H1 (cell line): ENCODE measurements at regions not wholly inside any gene's neighbourhood (a gene's known extent, or its start where the extent isn't known, plus 50 kb on each side); places are given as distances from the start of the nearest gene placed in this dataset.

Source experiments
- CTCF ChIA-PET: fragments of 300-600 bp; sonication (Branson Sonifier 250); formaldehyde crosslinking; loops from one replicate; lab custom pipeline; 2021; ENCODE audit not compliant: partially characterized antibody; lab: Charles Lee
- POLR2A ChIA-PET: fragments of 300-600 bp; sonication (Branson Sonifier 250); formaldehyde crosslinking; loops from one replicate; lab custom pipeline; 2021; ENCODE audit warnings: inconsistent platforms; ENCODE audit not compliant: partially characterized antibody; lab: Charles Lee
- DNase-seq, 2 experiments: peaks; one replicate each; pipeline versions ENCODE4 v3.0.0 to v3.0.0-alpha.2; 2010 to 2022; ENCODE audit warnings: low spot score in 2 of 2, low read depth in 1 of 2, mixed read lengths in 1 of 2
- FAIRE-seq: peaks from 2 replicates; lab custom pipeline; 2011; peaks lifted over from hg19 to GRCh38; lab: Jason Lieb, UNC
- H2AFZ ChIP-seq: 2 replicates; pipeline ENCODE4 v1.8.1; 2012; ENCODE audit warnings: low read length, inconsistent platforms
- H2AK5ac ChIP-seq: 2 replicates; pipeline ENCODE4 v1.6.1; 2013; ENCODE audit warnings: low read depth, low read length
- H2BK120ac ChIP-seq: replicated peaks from 2 replicates; pipeline ENCODE3; 2013; ENCODE audit warnings: low read depth, low read length, inconsistent platforms
- H2BK12ac ChIP-seq: 2 replicates; pipeline ENCODE4 v1.6.1; 2013; ENCODE audit warnings: low read depth, low read length
- H2BK15ac ChIP-seq: 2 replicates; pipeline ENCODE4 v1.6.1; 2013; ENCODE audit warnings: low read length
- H2BK20ac ChIP-seq: 2 replicates; pipeline ENCODE4 v1.6.1; 2013; ENCODE audit warnings: low read length
- H2BK5ac ChIP-seq: 2 replicates; pipeline ENCODE4 v1.6.1; 2013; ENCODE audit warnings: low read depth, low read length
- H3K14ac ChIP-seq: 2 replicates; pipeline ENCODE4 v1.6.1; 2013; ENCODE audit warnings: inconsistent platforms; ENCODE audit not compliant: insufficient read length
- H3K18ac ChIP-seq: 2 replicates; pipeline ENCODE4 v1.6.1; 2013; ENCODE audit warnings: low read length; ENCODE audit errors: extremely low read depth
- H3K23ac ChIP-seq: 2 replicates; pipeline ENCODE4 v1.6.1; 2013; ENCODE audit warnings: inconsistent platforms; ENCODE audit not compliant: insufficient read length
- H3K23me2 ChIP-seq: 2 replicates; pipeline ENCODE4 v1.6.1; 2013; ENCODE audit warnings: low read depth, low read length
- H3K27ac ChIP-seq: 2 replicates; pipeline ENCODE4 v1.6.1; 2011; ENCODE audit warnings: low read depth, low read length, inconsistent platforms
- H3K27me3 ChIP-seq, 4 experiments: replicated peaks in 1 of 4; 1 replicate in 1 of 4; 2 replicates in 3 of 4; pipeline versions ENCODE4 v1.6.1 to v1.8.1; 2011 to 2013; ENCODE audit warnings: low read length in 3 of 4, mild to moderate bottlenecking in 3 of 4, inconsistent platforms in 2 of 4, mixed read lengths in 2 of 4, moderate library complexity in 1 of 4; ENCODE audit not compliant: control insufficient read depth in 3 of 4, insufficient read depth in 3 of 4; ENCODE audit errors: extremely low read depth in 1 of 4
- H3K36me3 ChIP-seq, 4 experiments: 2 replicates each; pipeline versions ENCODE4 v1.6.1 to v1.8.1; 2011 to 2013; ENCODE audit warnings: mild to moderate bottlenecking in 4 of 4, low read length in 3 of 4, moderate library complexity in 2 of 4, control low read depth in 1 of 4, inconsistent platforms in 1 of 4; ENCODE audit not compliant: insufficient read depth in 4 of 4, control insufficient read depth in 2 of 4
- H3K4ac ChIP-seq: replicated peaks from 2 replicates; pipeline ENCODE3; 2013; ENCODE audit warnings: low read length, low read depth, mixed read lengths, inconsistent platforms; ENCODE audit not compliant: insufficient read length
- H3K4me1 ChIP-seq, 4 experiments: replicated peaks in 1 of 4; 1 replicate in 1 of 4; 2 replicates in 3 of 4; pipeline versions ENCODE4 v1.6.1 to v1.8.1; 2011 to 2013; ENCODE audit warnings: low read length in 3 of 4, inconsistent platforms in 2 of 4, mixed read lengths in 1 of 4; ENCODE audit not compliant: insufficient read depth in 4 of 4, control insufficient read depth in 3 of 4
- H3K4me2 ChIP-seq, 2 experiments: 2 replicates each; pipeline versions ENCODE4 v1.6.1 to v1.8.1; 2011 to 2013; ENCODE audit warnings: low read depth in 2 of 2, low read length in 2 of 2, control low read depth in 1 of 2, inconsistent platforms in 1 of 2, mild to moderate bottlenecking in 1 of 2; ENCODE audit not compliant: insufficient read depth in 1 of 2
- H3K4me3 ChIP-seq, 4 experiments: fragments of 200-600, 300-600 bp in 1 of 4; sonication (generic), shearing (Covaris generic), sonication (Bioruptor Twin) in 1 of 4; 2 replicates each; pipeline versions ENCODE4 v1.5.1 to v1.8.1; 2011 to 2016; ENCODE audit warnings: low read length in 4 of 4, low read depth in 3 of 4, control low read depth in 2 of 4, inconsistent platforms in 2 of 4, mild to moderate bottlenecking in 2 of 4, mixed read lengths in 1 of 4, moderate library complexity in 1 of 4; ENCODE audit not compliant: insufficient read depth in 2 of 4; ENCODE audit errors: extremely low read depth in 1 of 4
- H3K56ac ChIP-seq: replicated peaks from 2 replicates; pipeline ENCODE3; 2013; ENCODE audit warnings: low read depth, mild to moderate bottlenecking, mixed read lengths, low read length, inconsistent platforms; ENCODE audit not compliant: insufficient read length
- H3K79me1 ChIP-seq: 2 replicates; pipeline ENCODE4 v1.6.1; 2013; ENCODE audit warnings: low read depth, low read length, control low read depth
- H3K79me2 ChIP-seq, 2 experiments: 2 replicates each; pipeline versions ENCODE4 v1.6.1 to v1.8.1; 2012 to 2013; ENCODE audit warnings: low read length in 2 of 2, mild to moderate bottlenecking in 2 of 2, inconsistent platforms in 1 of 2; ENCODE audit not compliant: insufficient read depth in 2 of 2, control insufficient read depth in 1 of 2
- H3K9ac ChIP-seq, 4 experiments: replicated peaks in 1 of 4; 1 replicate in 1 of 4; 2 replicates in 3 of 4; pipeline versions ENCODE4 v1.6.1 to v1.8.1; 2011 to 2013; ENCODE audit warnings: low read depth in 3 of 4, low read length in 3 of 4, control low read depth in 2 of 4, mild to moderate bottlenecking in 2 of 4, moderate library complexity in 2 of 4, inconsistent platforms in 1 of 4; ENCODE audit errors: extremely low read depth in 1 of 4
- H3K9me3 ChIP-seq, 2 experiments: 2 replicates each; pipeline versions ENCODE4 v1.6.1 to v1.8.1; 2012 to 2013; ENCODE audit warnings: mild to moderate bottlenecking in 2 of 2, moderate library complexity in 2 of 2, control low read depth in 1 of 2, inconsistent platforms in 1 of 2, low read depth in 1 of 2, low read length in 1 of 2, mixed read lengths in 1 of 2; ENCODE audit not compliant: insufficient read depth in 2 of 2
- H4K20me1 ChIP-seq, 2 experiments: replicated peaks in 1 of 2; 2 replicates each; pipeline versions ENCODE3 to v1.8.1; 2011 to 2013; ENCODE audit warnings: inconsistent platforms in 2 of 2, low read length in 2 of 2, mild to moderate bottlenecking in 1 of 2; ENCODE audit not compliant: insufficient read depth in 2 of 2, control insufficient read depth in 1 of 2
- H4K5ac ChIP-seq: 2 replicates; pipeline ENCODE4 v1.6.1; 2013; ENCODE audit warnings: low read length, low read depth, mixed read lengths, inconsistent platforms; ENCODE audit not compliant: insufficient read length
- H4K8ac ChIP-seq: 2 replicates; pipeline ENCODE4 v1.8.0; 2013; ENCODE audit warnings: mild to moderate bottlenecking, moderate library complexity, low read length, inconsistent platforms; ENCODE audit not compliant: insufficient read depth; ENCODE audit errors: extremely low read depth
- H4K91ac ChIP-seq: replicated peaks from 2 replicates; pipeline ENCODE3; 2013; ENCODE audit warnings: low read length, mixed read lengths, inconsistent platforms; ENCODE audit not compliant: insufficient read length
- CHD1 ChIP-seq: IDR thresholded peaks from 2 replicates; pipeline ENCODE4 v1.6.1; 2012; ENCODE audit warnings: low read depth, low read length, improper control_type of control experiment
- CREB1 ChIP-seq: IDR thresholded peaks from 2 replicates; pipeline ENCODE4 v1.6.1; 2012; ENCODE audit warnings: inconsistent platforms
- CTBP2 ChIP-seq: IDR thresholded peaks from 2 replicates; pipeline ENCODE4 v1.7.0; 2011; ENCODE audit warnings: borderline replicate concordance, mild to moderate bottlenecking, moderate library complexity, mixed read lengths, low read length; ENCODE audit not compliant: insufficient read depth, insufficient read length
- GTF2F1 ChIP-seq: IDR thresholded peaks from 2 replicates; pipeline ENCODE4 v1.6.1; 2012; ENCODE audit warnings: low read depth, low read length, improper control_type of control experiment, borderline replicate concordance
- JUND ChIP-seq: IDR thresholded peaks from 2 replicates; pipeline ENCODE4 v1.6.1; 2011; ENCODE audit warnings: mild to moderate bottlenecking, improper control_type of control experiment, low read length
- KDM4A ChIP-seq: IDR thresholded peaks from one replicate; pipeline ENCODE4 v1.7.1; 2012; ENCODE audit warnings: low read depth, mild to moderate bottlenecking, moderate library complexity, low read length, inconsistent platforms; ENCODE audit not compliant: severe bottlenecking
- KDM5A ChIP-seq: fragments of 200-600 bp; IDR thresholded peaks from 2 replicates; pipeline ENCODE4 v1.7.1; 2012; ENCODE audit warnings: mild to moderate bottlenecking, low read length, inconsistent platforms, mixed read lengths
- MAFK ChIP-seq: IDR thresholded peaks from 2 replicates; pipeline ENCODE4 v1.6.1; 2012; ENCODE audit warnings: low read depth, mild to moderate bottlenecking, improper control_type of control experiment, low read length
- RNF2 ChIP-seq: fragments of 200-900, 300-1000 bp; sonication (generic); IDR thresholded peaks from 2 replicates; pipeline ENCODE4 v1.7.1; 2016; ENCODE audit warnings: borderline replicate concordance, low read depth, mild to moderate bottlenecking, antibody characterized with exemption, low read length; ENCODE audit not compliant: poor library complexity, severe bottlenecking; ENCODE audit errors: missing control alignments
- SIRT6 ChIP-seq: IDR thresholded peaks from one replicate; pipeline ENCODE4 v1.7.1; 2012; ENCODE audit warnings: low read length, inconsistent platforms
- SP4 ChIP-seq: IDR thresholded peaks from 2 replicates; pipeline ENCODE4 v1.6.1; 2012; ENCODE audit warnings: low read length, inconsistent platforms
- SRF ChIP-seq: IDR thresholded peaks from 2 replicates; pipeline ENCODE4 v1.6.1; 2011; ENCODE audit warnings: mild to moderate bottlenecking, low read depth, low read length, moderate library complexity
- WGBS, 2 experiments: shearing (Covaris generic) in 1 of 2; methylation state at CpG; one replicate each; pipeline versions ENCODE4 v1.1.6 to v1.1.7; 2013 to 2015; ENCODE audit warnings: low lambda C conversion rate in 2 of 2, mixed read lengths in 2 of 2, inconsistent platforms in 1 of 2, low coverage in 1 of 2, missing lambda C conversion rate in 1 of 2; ENCODE audit not compliant: insufficient replicate concordance in 2 of 2, insufficient coverage in 1 of 2, insufficient read length in 1 of 2; ENCODE audit errors: extremely low coverage in 1 of 2, missing lambda C conversion rate in 1 of 2; 5-methylcytosine and 5-hydroxymethylcytosine counted together
- TF ChIP-seq, protein P1 (sequence below): IDR thresholded peaks from 2 replicates; pipeline ENCODE4 v1.6.1; 2011; ENCODE audit warnings: low read depth, mild to moderate bottlenecking, low read length; ENCODE audit not compliant: insufficient read depth
- TF ChIP-seq, protein P2 (sequence below): IDR thresholded peaks from 2 replicates; pipeline ENCODE4 v1.6.1; 2012; ENCODE audit warnings: inconsistent platforms

DNA sequence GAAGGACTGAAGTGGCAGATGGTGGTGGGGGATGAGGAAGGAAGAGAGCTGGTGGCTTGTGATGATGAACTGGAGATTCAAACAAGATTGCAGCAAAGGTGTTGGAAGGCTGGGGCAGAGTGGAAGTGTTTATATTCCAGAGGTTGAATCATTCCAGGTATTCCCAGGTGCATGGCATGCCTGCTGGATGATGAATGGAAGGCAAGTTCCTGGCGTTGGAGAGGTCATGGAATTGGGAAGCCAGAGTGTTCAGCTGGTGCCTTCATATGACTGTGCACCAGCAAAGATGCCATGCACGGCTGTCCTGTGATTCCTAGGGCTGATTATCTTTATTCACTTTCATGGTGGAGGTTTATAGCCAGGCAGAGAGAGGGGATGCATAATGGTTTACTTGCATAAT, 135.8 kb upstream of the PUDP start:
- POLR2A ChIA-PET = no interaction called here
- peak; percentile 24 for FAIRE-seq
- Histone ChIP-seq H4K5ac (no peak overlapping the region), H3K27me3 (no peaks in the 10 kb centered on the region), H3K9ac (no peak overlapping the region), H4K8ac (no peak overlapping the region), H3K4me1 (no peaks in the 10 kb centered on the region), H3K18ac (no peak overlapping the region), H2AFZ (no peak overlapping the region), H3K9me3 (no peaks in the 10 kb centered on the region), H3K23me2 (0 out of 2 replicates have a peak, but pooled peaks cover 2% of the 10 kb centered on the region), H3K27ac (no peak overlapping the region), H2BK120ac (no peak overlapping the region), H2BK15ac (no peak overlapping the region), H3K56ac (no peak overlapping the region), H3K4ac (no peak overlapping the region), H2AK5ac (no peak overlapping the region), H4K91ac (no peak overlapping the region), H4K20me1 (no peaks in the 10 kb centered on the region), H2BK5ac (no peak overlapping the region), H3K4me3 (no peak overlapping the region), H2BK12ac (no peak overlapping the region), H3K79me1 (no peaks in the 10 kb centered on the region), H3K23ac (no peak overlapping the region), H3K36me3 (no peaks in the 10 kb centered on the region), H2BK20ac (no peak overlapping the region), H3K79me2 (no peaks in the 10 kb centered on the region), H3K4me2 (no peak overlapping the region), H3K14ac (no peak overlapping the region)
- no peak for DNase-seq
- CTCF ChIA-PET = interaction anchor here (0.6 kb wide), 1 partner anchor 8 kb away, joined by 3 read pairs; no protein-coding TSS in a partner anchor
- 100% methylated on average over 2 of the region's 2 CpGs; no CpG with 5 or more reads in 1 of the 2 experiments for WGBS, 2 experiments
- TF ChIP-seq CREB1 (no peak), SIRT6 (no peak), MAFK (no peak), GTF2F1 (no peak), SP4 (no peak), JUND (no peak), KDM4A (no peak), CHD1 (no peak), SRF (no peak), RNF2 (no peak), KDM5A (no peak), CTBP2 (no peak)
- TF ChIP-seq, protein P1, sequence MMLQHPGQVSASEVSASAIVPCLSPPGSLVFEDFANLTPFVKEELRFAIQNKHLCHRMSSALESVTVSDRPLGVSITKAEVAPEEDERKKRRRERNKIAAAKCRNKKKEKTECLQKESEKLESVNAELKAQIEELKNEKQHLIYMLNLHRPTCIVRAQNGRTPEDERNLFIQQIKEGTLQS = no peak
- TF ChIP-seq, protein P2, sequence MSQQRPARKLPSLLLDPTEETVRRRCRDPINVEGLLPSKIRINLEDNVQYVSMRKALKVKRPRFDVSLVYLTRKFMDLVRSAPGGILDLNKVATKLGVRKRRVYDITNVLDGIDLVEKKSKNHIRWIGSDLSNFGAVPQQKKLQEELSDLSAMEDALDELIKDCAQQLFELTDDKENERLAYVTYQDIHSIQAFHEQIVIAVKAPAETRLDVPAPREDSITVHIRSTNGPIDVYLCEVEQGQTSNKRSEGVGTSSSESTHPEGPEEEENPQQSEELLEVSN = no peak
